Left ventricle myocardium inferior (tissue), 1 donor: ENCODE measurements at regions not wholly inside any gene's neighbourhood (a gene's known extent, or its start where the extent isn't known, plus 50 kb on each side); places are given as distances from the start of the nearest gene placed in this dataset.

Experiments used
- DNase-seq: peaks from one replicate; pipeline ENCODE4 v3.0.0-alpha.2; 2020
- H3K27ac ChIP-seq: fragments of 200-600 bp; replicated peaks from 2 replicates; pipeline ENCODE4 v1.8.0; 2021
- H3K27me3 ChIP-seq: fragments of 200-600 bp; 2 replicates; pipeline ENCODE4 v1.8.0; 2021; ENCODE audit warnings: low read depth
- H3K36me3 ChIP-seq: fragments of 200-600 bp; 2 replicates; pipeline ENCODE4 v1.8.0; 2021
- H3K4me1 ChIP-seq: fragments of 200-600 bp; 2 replicates; pipeline ENCODE4 v1.8.0; 2021
- H3K4me3 ChIP-seq: fragments of 200-600 bp; 2 replicates; pipeline ENCODE4 v1.8.0; 2021; ENCODE audit warnings: mild to moderate bottlenecking, moderate library complexity
- H3K9me3 ChIP-seq: fragments of 200-600 bp; replicated peaks from 2 replicates; pipeline ENCODE4 v1.8.0; 2021
- intact Hi-C: fragments of 100-400 bp; cut with micrococcal nuclease; formaldehyde crosslinking; loops from one replicate; pipeline ENCODE4 v1.11.0; 2022
- TF ChIP-seq, protein P1 (sequence below): fragments of 200-600 bp; IDR thresholded peaks from 2 replicates; pipeline ENCODE4 v1.8.0; 2021; ENCODE audit warnings: antibody characterized with exemption, mild to moderate bottlenecking, borderline replicate concordance
- donor health status: DM: no; HTN: yes; CAD: no; lungs with severe emphysema.

DNA sequence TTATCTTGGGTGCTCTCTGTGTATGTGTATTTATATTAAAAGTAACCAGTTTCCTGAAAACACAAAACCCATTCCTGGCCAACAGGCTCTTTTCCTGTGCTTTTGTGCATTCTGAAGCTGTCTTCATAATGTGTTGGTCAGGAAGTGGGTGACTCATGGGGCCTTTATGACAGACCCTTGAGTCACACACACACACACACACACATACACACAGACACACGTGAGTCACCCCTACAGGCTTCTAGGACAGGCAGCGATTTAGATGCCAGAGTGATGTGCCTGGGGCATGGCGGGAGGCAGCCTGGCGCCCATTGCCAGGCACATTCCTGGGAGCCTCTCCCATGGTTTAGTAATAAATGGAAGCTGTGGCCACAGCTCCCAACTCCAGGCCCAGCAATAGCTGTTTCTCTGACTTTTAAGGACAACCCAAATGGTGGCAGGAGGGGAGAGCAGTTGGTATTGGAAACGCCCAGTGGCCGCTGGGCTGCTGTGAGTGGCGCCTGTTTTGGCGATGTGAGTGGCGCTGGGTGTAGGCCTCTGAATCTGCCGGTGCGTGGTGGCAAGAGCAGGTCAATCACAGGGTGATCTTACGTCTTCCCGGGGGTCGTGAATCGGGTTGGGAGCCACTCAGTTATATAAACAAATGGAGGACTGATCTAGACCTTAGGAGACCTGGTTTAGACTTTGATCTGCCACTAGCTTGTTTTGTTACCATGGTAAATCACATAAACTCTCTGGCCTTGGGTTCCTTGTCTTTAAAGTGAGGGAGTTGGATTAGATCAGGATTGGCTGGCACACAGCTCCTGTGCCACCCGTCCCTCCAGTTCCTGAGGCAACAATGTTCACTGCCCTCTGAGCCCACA lies 150.7 kb upstream of the DLX2 start:
- Histone ChIP-seq H3K27me3 (no peaks in the 10 kb centered on the region), H3K27ac (peak overlapping the region; percentile 80), H3K9me3 (no peaks in the 10 kb centered on the region), H3K36me3 (no peaks in the 10 kb centered on the region), H3K4me1 (peaks cover 21% of the 10 kb centered on the region), H3K4me3 (no peak overlapping the region)
- no peak for DNase-seq
- intact Hi-C loops, result no loop called here
- TF ChIP-seq, protein P1, sequence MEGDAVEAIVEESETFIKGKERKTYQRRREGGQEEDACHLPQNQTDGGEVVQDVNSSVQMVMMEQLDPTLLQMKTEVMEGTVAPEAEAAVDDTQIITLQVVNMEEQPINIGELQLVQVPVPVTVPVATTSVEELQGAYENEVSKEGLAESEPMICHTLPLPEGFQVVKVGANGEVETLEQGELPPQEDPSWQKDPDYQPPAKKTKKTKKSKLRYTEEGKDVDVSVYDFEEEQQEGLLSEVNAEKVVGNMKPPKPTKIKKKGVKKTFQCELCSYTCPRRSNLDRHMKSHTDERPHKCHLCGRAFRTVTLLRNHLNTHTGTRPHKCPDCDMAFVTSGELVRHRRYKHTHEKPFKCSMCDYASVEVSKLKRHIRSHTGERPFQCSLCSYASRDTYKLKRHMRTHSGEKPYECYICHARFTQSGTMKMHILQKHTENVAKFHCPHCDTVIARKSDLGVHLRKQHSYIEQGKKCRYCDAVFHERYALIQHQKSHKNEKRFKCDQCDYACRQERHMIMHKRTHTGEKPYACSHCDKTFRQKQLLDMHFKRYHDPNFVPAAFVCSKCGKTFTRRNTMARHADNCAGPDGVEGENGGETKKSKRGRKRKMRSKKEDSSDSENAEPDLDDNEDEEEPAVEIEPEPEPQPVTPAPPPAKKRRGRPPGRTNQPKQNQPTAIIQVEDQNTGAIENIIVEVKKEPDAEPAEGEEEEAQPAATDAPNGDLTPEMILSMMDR, result no peak

DNA sequence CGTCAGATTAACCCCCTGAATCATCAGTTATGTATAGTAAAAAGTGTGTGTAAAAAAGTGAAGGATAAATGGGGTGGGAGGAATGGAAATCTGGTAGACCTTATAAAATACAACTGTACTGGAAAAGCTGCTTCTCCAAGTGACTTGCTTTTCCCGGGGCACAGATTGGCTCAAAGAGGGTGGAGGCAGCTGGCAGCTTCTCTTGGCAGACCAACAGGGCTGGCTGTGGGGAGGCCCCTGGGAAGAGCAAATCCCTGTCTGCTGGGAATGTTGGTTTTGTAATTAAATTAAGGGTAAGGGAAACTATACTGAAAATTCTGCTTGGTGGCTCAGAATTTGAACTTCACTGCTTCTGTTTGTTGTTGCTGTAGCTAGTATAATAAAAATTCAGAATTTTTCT lies 154.2 kb upstream of the DLX2 start:
- no peaks in the 10 kb centered on the region for H3K36me3 ChIP-seq
- peaks cover 14% of the 10 kb centered on the region for H3K4me1 ChIP-seq
- TF ChIP-seq, protein P1, result no peak
- DNase-seq, result no peak
- intact Hi-C loops, result no loop called here
- no peak overlapping the region for H3K27ac ChIP-seq
- H3K4me3 ChIP-seq, result no peak overlapping the region
- H3K9me3 ChIP-seq, result no peaks in the 10 kb centered on the region
- H3K27me3 ChIP-seq, result no peaks in the 10 kb centered on the region

DNA sequence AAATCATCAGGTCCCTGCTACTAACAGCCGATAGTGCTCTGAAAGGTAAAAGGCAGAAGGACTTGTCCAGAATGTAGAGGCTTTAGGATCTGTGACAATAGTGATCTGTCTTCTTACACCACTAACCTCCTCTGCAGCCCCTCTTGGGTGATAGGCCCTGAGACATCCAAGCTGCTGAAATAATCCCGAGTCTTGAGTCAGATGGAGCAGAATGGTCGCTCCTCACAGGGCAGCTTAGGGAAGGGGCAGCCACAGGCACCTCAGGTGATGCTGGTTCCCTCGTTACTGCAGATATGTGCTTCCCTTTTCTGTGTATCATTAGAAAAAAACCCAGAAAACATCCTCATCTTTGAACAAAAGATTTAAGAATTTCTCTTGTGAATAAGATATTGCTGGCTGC lies 157.1 kb upstream of the DLX2 start:
- no peak for DNase-seq
- TF ChIP-seq, protein P1, result no peak
- H3K4me3 ChIP-seq, result no peak overlapping the region
- H3K9me3 ChIP-seq, result no peaks in the 10 kb centered on the region
- intact Hi-C loops, result no loop called here
- no peak overlapping the region for H3K27ac ChIP-seq
- H3K27me3 ChIP-seq, result no peaks in the 10 kb centered on the region
- H3K4me1 ChIP-seq, result no peaks in the 10 kb centered on the region
- H3K36me3 ChIP-seq, result no peaks in the 10 kb centered on the region

DNA sequence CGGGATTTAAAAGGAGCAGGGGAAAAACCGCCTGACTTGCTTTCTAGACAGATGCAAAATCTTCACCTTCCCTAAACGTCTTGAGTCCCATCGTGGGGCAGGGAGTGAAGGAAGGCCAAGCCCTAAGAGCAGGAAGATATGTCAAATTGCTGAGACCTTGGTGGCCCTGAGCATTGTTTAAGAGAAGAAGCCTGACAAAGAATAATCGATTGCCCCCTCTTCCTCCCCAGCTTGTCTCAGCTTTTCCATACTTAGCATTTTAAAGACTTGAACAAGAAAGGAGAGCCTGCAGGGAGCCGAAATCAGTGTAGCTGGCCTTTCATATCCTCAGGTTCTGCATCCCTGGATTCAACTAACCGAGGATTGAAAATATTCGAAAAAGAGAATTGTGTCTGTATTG lies 157.6 kb upstream of the DLX2 start:
- TF ChIP-seq, protein P1, result no peak
- Histone ChIP-seq H3K4me1 (no peaks in the 10 kb centered on the region), H3K36me3 (no peaks in the 10 kb centered on the region), H3K9me3 (no peaks in the 10 kb centered on the region), H3K27me3 (no peaks in the 10 kb centered on the region), H3K4me3 (no peak overlapping the region), H3K27ac (no peak overlapping the region)
- intact Hi-C loops, result no loop called here
- DNase-seq, result no peak

DNA sequence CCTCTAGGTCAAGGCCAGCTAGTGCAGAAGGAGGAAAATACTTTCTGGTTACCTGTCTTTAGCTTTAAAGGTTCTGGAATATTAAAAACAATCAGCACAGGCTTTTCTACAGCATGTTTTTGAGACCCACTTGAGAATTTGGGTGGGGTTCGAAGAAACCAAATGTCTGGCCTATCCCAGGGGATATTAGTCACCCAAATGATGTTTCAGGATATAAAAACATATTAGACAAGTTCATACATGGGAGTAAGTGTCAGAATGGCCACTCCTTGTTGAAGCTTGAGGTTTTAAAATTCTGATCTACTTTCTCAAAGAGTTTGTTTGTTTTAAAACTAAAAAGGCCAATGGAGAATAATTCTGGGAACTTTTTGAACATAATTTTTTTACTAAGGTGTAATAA lies 158.6 kb upstream of the DLX2 start:
- intact Hi-C loops, result no loop called here
- H3K36me3 ChIP-seq, result no peaks in the 10 kb centered on the region
- H3K27me3 ChIP-seq, result no peaks in the 10 kb centered on the region
- TF ChIP-seq, protein P1, result no peak
- no peak overlapping the region for H3K4me3 ChIP-seq
- no peak overlapping the region for H3K27ac ChIP-seq
- no peak for DNase-seq
- peaks cover 4% of the 10 kb centered on the region for H3K9me3 ChIP-seq
- no peaks in the 10 kb centered on the region for H3K4me1 ChIP-seq
